ENCODE measurements at regions not wholly inside any gene's neighbourhood (a gene's known extent, or its start where the extent isn't known, plus 50 kb on each side); places are given as distances from the start of the nearest gene placed in this dataset.
"Not testable (repeated sequence)": the region's sequence is repeated elsewhere in the genome, so short reads cannot be mapped to it uniquely, and the experiment has no call there.

- ATAC-seq (no peak), DNase-seq (no peak)
- no peaks in the 10 kb centered on the region for H3K9me3 ChIP-seq (ENCODE audit: control insufficient read depth, low read length)
- WGBS, result 74% methylated on average over 5 of the region's 5 CpGs
- intact Hi-C loops (cut with DNase I), result no loop called here
- no peaks in the 10 kb centered on the region for H3K4me1 ChIP-seq (ENCODE audit: control insufficient read depth, insufficient read depth, low read length)
- no peak overlapping the region for H3K4me3 ChIP-seq (ENCODE audit: low read length)
- H3K27ac ChIP-seq (ENCODE audit: low read length), result no peak overlapping the region
- no peaks in the 10 kb centered on the region for H3K27me3 ChIP-seq (ENCODE audit: control insufficient read depth, insufficient read depth)
These were observed 108.0 kb upstream of the MDM1 start for GRCh38 chr12:68440068-68440581.

- Histone ChIP-seq H3K4me3 (ENCODE audit: low read length) (no peak overlapping the region), H3K4me1 (ENCODE audit: control insufficient read depth, insufficient read depth, low read length) (no peaks in the 10 kb centered on the region), H3K27me3 (ENCODE audit: control insufficient read depth, insufficient read depth) (no peaks in the 10 kb centered on the region), H3K9me3 (ENCODE audit: control insufficient read depth, low read length) (no peaks in the 10 kb centered on the region), H3K27ac (ENCODE audit: low read length) (no peak overlapping the region)
- ATAC-seq (no peak), DNase-seq (no peak)
- intact Hi-C loops (cut with DNase I), result no loop called here
- WGBS, result 68% methylated on average over 1 of the region's 1 CpG
These were observed 109.0 kb upstream of the MDM1 start for GRCh38 chr12:68441167-68441566.

- H3K27ac ChIP-seq (ENCODE audit: low read length); H3K4me1 ChIP-seq (ENCODE audit: control insufficient read depth, insufficient read depth, low read length); H3K27me3 ChIP-seq (ENCODE audit: control insufficient read depth, insufficient read depth); ATAC-seq; H3K4me3 ChIP-seq (ENCODE audit: low read length); H3K9me3 ChIP-seq (ENCODE audit: control insufficient read depth, low read length); DNase-seq; intact Hi-C loops (cut with DNase I): not testable (repeated sequence)
- WGBS, result 90% methylated on average over 3 of the region's 3 CpGs
These were observed 110.3 kb upstream of the MDM1 start for GRCh38 chr12:68442353-68442972.

- DNase-seq; H3K27me3 ChIP-seq (ENCODE audit: control insufficient read depth, insufficient read depth); intact Hi-C loops (cut with DNase I); H3K9me3 ChIP-seq (ENCODE audit: control insufficient read depth, low read length); ATAC-seq; H3K4me3 ChIP-seq (ENCODE audit: low read length); H3K27ac ChIP-seq (ENCODE audit: low read length); H3K4me1 ChIP-seq (ENCODE audit: control insufficient read depth, insufficient read depth, low read length): not testable (repeated sequence)
- 90% methylated on average over 2 of the region's 2 CpGs for WGBS
These were observed 111.5 kb upstream of the MDM1 start for GRCh38 chr12:68443695-68444094.

GRCh38 chr12:68445824-68446223 is 113.7 kb upstream of the MDM1 start:
- no peak overlapping the region for H3K27ac ChIP-seq (ENCODE audit: low read length)
- ATAC-seq (no peak), DNase-seq (no peak)
- WGBS, result 41% methylated on average over 1 of the region's 1 CpG
- no peak overlapping the region for H3K4me3 ChIP-seq (ENCODE audit: low read length)
- intact Hi-C loops (cut with DNase I), result no loop called here
- H3K27me3 ChIP-seq (ENCODE audit: control insufficient read depth, insufficient read depth), result no peaks in the 10 kb centered on the region
- peaks cover 1% of the 10 kb centered on the region for H3K4me1 ChIP-seq (ENCODE audit: control insufficient read depth, insufficient read depth, low read length)
- H3K9me3 ChIP-seq (ENCODE audit: control insufficient read depth, low read length), result no peaks in the 10 kb centered on the region

DNA sequence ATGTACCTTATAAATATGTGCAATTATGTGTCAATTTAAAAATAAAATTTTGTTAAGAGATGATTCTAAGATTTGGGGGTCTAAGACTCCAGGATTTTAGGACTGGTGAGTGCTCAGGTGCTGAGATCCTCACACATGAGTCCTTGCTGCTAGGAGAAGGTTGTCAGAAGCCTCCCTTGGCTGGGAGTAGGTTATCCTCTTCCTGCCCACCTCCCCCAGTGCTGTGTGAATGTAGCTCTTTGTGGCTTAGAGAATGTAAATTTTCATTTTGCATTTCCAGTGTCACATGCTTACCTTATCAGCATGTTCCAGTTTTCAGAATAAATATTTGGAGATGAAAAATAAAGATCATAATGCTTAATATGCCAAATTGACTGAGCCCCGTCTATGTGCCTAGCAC is 114.2 kb upstream of the MDM1 start:
- H3K27me3 ChIP-seq (ENCODE audit: control insufficient read depth, insufficient read depth), result no peaks in the 10 kb centered on the region
- no peak overlapping the region for H3K4me3 ChIP-seq (ENCODE audit: low read length)
- intact Hi-C loops (cut with DNase I), result no loop called here
- H3K27ac ChIP-seq (ENCODE audit: low read length), result no peak overlapping the region
- 78% methylated on average over 1 of the region's 1 CpG for WGBS
- no peak for ATAC-seq
- DNase-seq, result no peak
- H3K4me1 ChIP-seq (ENCODE audit: control insufficient read depth, insufficient read depth, low read length), result peaks cover 2% of the 10 kb centered on the region
- H3K9me3 ChIP-seq (ENCODE audit: control insufficient read depth, low read length), result no peaks in the 10 kb centered on the region

GRCh38 chr12:68446901-68447796 is 115.0 kb upstream of the MDM1 start:
- intact Hi-C loops (cut with DNase I), result no loop called here
- WGBS, result 56% methylated on average over 7 of the region's 7 CpGs

DNA sequence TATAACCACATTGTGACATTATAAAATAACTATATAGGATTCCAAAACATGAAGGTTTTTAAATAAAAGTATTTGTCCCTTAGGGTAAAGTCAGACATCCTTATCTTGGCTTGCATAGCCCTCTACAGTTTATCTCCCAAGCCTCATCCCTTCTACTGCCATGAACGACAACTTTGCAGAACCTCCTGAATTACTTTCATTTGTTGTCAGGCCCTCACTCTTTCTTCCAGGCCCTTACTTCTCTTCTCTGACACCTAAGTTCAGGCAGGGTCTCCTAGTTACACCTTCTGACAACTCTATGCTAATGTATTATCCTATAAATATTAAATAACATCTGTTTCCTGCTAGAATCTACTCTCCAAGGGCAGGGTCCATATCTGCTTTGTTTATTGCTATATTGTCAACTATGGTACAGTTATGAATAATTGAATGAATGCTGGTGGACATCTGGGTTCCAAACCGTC is 115.7 kb upstream of the MDM1 start:
- Histone ChIP-seq H3K4me3 (ENCODE audit: low read length) (no peak overlapping the region), H3K27ac (ENCODE audit: low read length) (no peak overlapping the region), H3K9me3 (ENCODE audit: control insufficient read depth, low read length) (no peaks in the 10 kb centered on the region), H3K27me3 (ENCODE audit: control insufficient read depth, insufficient read depth) (no peaks in the 10 kb centered on the region), H3K4me1 (ENCODE audit: control insufficient read depth, insufficient read depth, low read length) (peaks cover 6% of the 10 kb centered on the region)
- WGBS, result 63% methylated on average over 2 of the region's 2 CpGs
- ATAC-seq, result no peak
- intact Hi-C loops (cut with DNase I), result no loop called here
- no peak for DNase-seq

More at GRCh38 chr12:68446901-68447796, 115.0 kb upstream of the MDM1 start:
- H3K9me3 ChIP-seq (ENCODE audit: control insufficient read depth, low read length), result no peaks in the 10 kb centered on the region
- no peak overlapping the region for H3K4me3 ChIP-seq (ENCODE audit: low read length)
- DNase-seq (no peak), ATAC-seq (no peak)
- peaks cover 6% of the 10 kb centered on the region for H3K4me1 ChIP-seq (ENCODE audit: control insufficient read depth, insufficient read depth, low read length)
- H3K27me3 ChIP-seq (ENCODE audit: control insufficient read depth, insufficient read depth), result no peaks in the 10 kb centered on the region
- H3K27ac ChIP-seq (ENCODE audit: low read length), result no peak overlapping the region

DNA sequence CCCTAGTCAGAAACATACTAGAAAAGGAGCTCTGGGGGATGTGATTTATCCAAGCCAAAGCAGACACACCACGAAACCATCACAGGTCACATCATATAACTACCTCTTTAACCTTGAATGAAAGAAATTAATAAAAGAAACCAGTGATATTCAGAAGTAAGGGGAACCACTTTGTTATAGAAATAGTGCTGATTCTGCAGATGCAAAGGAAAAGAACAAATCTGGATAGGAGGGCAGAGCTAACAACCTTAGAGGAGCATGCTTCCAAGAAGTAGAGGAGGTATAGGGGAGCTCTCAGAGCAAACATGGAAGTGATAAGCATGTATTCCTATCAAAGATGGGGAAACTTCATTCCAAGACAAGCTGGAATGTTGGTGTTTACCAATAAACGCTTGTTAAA is 117.0 kb upstream of the MDM1 start:
- DNase-seq, result no peak
- WGBS, result 98% methylated on average over 2 of the region's 2 CpGs
- H3K9me3 ChIP-seq (ENCODE audit: control insufficient read depth, low read length), result no peaks in the 10 kb centered on the region
- intact Hi-C loops (cut with DNase I), result no loop called here
- ATAC-seq, result no peak
- H3K27me3 ChIP-seq (ENCODE audit: control insufficient read depth, insufficient read depth), result no peaks in the 10 kb centered on the region
- H3K4me1 ChIP-seq (ENCODE audit: control insufficient read depth, insufficient read depth, low read length), result peaks cover 6% of the 10 kb centered on the region
- no peak overlapping the region for H3K27ac ChIP-seq (ENCODE audit: low read length)
- H3K4me3 ChIP-seq (ENCODE audit: low read length), result no peak overlapping the region

GRCh38 chr12:68450947-68451260 is 118.7 kb upstream of the MDM1 start:
- ATAC-seq (peak; percentile 34 to 44), DNase-seq (no peak)
- 37% methylated on average over 3 of the region's 3 CpGs for WGBS
- intact Hi-C loops (cut with DNase I), result no loop called here
- Histone ChIP-seq H3K27ac (ENCODE audit: low read length) (no peak overlapping the region), H3K9me3 (ENCODE audit: control insufficient read depth, low read length) (no peaks in the 10 kb centered on the region), H3K27me3 (ENCODE audit: control insufficient read depth, insufficient read depth) (no peaks in the 10 kb centered on the region), H3K4me1 (ENCODE audit: control insufficient read depth, insufficient read depth, low read length) (peaks cover 8% of the 10 kb centered on the region), H3K4me3 (ENCODE audit: low read length) (no peak overlapping the region)

GRCh38 chr12:68451261-68452077 is 119.3 kb upstream of the MDM1 start:
- H3K4me3 ChIP-seq (ENCODE audit: low read length), result no peak overlapping the region
- WGBS, result 21% methylated on average over 6 of the region's 6 CpGs
- DNase-seq (peak; percentile 40 to 69 (median 46)), ATAC-seq (peak; percentile 77 to 82)
- peaks cover 8% of the 10 kb centered on the region for H3K4me1 ChIP-seq (ENCODE audit: control insufficient read depth, insufficient read depth, low read length)
- H3K9me3 ChIP-seq (ENCODE audit: control insufficient read depth, low read length), result no peaks in the 10 kb centered on the region
- no peak overlapping the region for H3K27ac ChIP-seq (ENCODE audit: low read length)
- H3K27me3 ChIP-seq (ENCODE audit: control insufficient read depth, insufficient read depth), result no peaks in the 10 kb centered on the region
- intact Hi-C loops (cut with DNase I), result no loop called here

Data from right cardiac atrium (tissue), 5 donors.